Midbrain (tissue), 1 donor: ENCODE measurements at regions not wholly inside any gene's neighbourhood (a gene's known extent, or its start where the extent isn't known, plus 50 kb on each side); places are given as distances from the start of the nearest gene placed in this dataset.

Experiments used
- DNase-seq: peaks from one replicate; lab custom pipeline; 2025; lab: John Stamatoyannopoulos, UW

- DNase-seq, result no peak
Measured at GRCh38 chr5:176176231-176176630, 62.0 kb upstream of the SIMC1 start.

- no peak for DNase-seq
Measured at GRCh38 chr5:176178789-176179188, 59.4 kb upstream of the SIMC1 start.

- DNase-seq, result no peak
Measured at GRCh38 chr5:176180339-176180738, 57.9 kb upstream of the SIMC1 start.

- DNase-seq, result no peak
Measured at GRCh38 chr5:176180781-176181180, 57.4 kb upstream of the SIMC1 start.

GRCh38 chr5:176181271-176181855 is 56.9 kb upstream of the SIMC1 start:
- no peak for DNase-seq

GRCh38 chr5:176183321-176184074 is 54.7 kb upstream of the SIMC1 start:
- no peak for DNase-seq

- DNase-seq, result no peak
Measured at GRCh38 chr5:176184608-176185132, 53.6 kb upstream of the SIMC1 start.

GRCh38 chr5:176185133-176185733 is 53.0 kb upstream of the SIMC1 start:
- DNase-seq, result no peak

GRCh38 chr5:176186107-176186506 is 52.1 kb upstream of the SIMC1 start:
- no peak for DNase-seq

GRCh38 chr5:176187276-176188062 is 50.8 kb upstream of the SIMC1 start:
- no peak for DNase-seq

- DNase-seq, result no peak
Measured at GRCh38 chr5:176188085-176188484, 50.1 kb upstream of the SIMC1 start.
